Glutamatergic neuron (in vitro differentiated cells): ENCODE measurements at regions not wholly inside any gene's neighbourhood (a gene's known extent, or its start where the extent isn't known, plus 50 kb on each side); places are given as distances from the start of the nearest gene placed in this dataset.

ENCODE experiments used
- DNase-seq: peaks from one replicate; pipeline ENCODE4 v3.0.0; 2022
- H3K27ac Mint-ChIP-seq: one replicate; pipeline ENCODE4 v1.8.0; 2020; ENCODE audit warnings: mild to moderate bottlenecking, mixed read lengths, inconsistent platforms; ENCODE audit not compliant: unreplicated experiment
- H3K27me3 Mint-ChIP-seq: one replicate; pipeline ENCODE4 v1.8.0; 2020; ENCODE audit warnings: mild to moderate bottlenecking, moderate library complexity, mixed read lengths, inconsistent platforms; ENCODE audit not compliant: unreplicated experiment
- H3K36me3 Mint-ChIP-seq: one replicate; pipeline ENCODE4 v1.8.0; 2020; ENCODE audit warnings: mild to moderate bottlenecking, mixed read lengths, inconsistent platforms; ENCODE audit not compliant: unreplicated experiment
- H3K4me1 Mint-ChIP-seq: one replicate; pipeline ENCODE4 v1.8.0; 2020; ENCODE audit warnings: mild to moderate bottlenecking, low read depth, mixed read lengths, inconsistent platforms; ENCODE audit not compliant: unreplicated experiment
- H3K4me3 Mint-ChIP-seq: one replicate; pipeline ENCODE4 v1.8.0; 2020; ENCODE audit warnings: mild to moderate bottlenecking, mixed read lengths, inconsistent platforms; ENCODE audit not compliant: unreplicated experiment
- H3K9me3 Mint-ChIP-seq: one replicate; pipeline ENCODE4 v1.8.0; 2020; ENCODE audit warnings: mild to moderate bottlenecking, moderate library complexity, mixed read lengths, inconsistent platforms; ENCODE audit not compliant: unreplicated experiment
- TF ChIP-seq, protein P1 (sequence below): fragments of 200-600 bp; sonication (generic); IDR thresholded peaks from one replicate; pipeline ENCODE4 v1.5.0; 2021; ENCODE audit not compliant: partially characterized antibody, unreplicated experiment

DNA sequence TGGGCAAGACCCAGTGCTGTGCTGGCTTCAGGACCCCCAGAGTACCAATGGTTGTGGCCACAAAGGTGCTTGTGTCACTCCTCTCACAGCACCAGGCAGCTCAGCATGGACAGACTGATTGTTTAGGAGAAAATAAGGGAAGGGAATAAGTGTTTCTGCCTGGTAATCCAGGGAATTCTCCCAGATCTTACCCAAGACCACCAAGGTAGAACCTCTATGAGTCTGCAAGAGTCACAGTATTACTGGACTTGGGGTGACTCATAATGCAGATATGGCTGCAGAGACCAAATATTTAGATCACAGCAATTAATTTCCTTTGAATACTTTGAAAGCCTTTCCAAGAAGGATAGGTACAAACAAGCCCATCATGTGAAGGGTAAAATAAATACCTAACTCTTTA lies 1178.3 kb upstream of the FLRT2 start:
- no peaks in the 10 kb centered on the region for H3K9me3 Mint-ChIP-seq
- H3K4me1 Mint-ChIP-seq: no peaks in the 10 kb centered on the region
- DNase-seq: no peak
- H3K36me3 Mint-ChIP-seq: no peaks in the 10 kb centered on the region
- no peak overlapping the region for H3K27ac Mint-ChIP-seq
- H3K4me3 Mint-ChIP-seq: no peak overlapping the region
- TF ChIP-seq, protein P1, sequence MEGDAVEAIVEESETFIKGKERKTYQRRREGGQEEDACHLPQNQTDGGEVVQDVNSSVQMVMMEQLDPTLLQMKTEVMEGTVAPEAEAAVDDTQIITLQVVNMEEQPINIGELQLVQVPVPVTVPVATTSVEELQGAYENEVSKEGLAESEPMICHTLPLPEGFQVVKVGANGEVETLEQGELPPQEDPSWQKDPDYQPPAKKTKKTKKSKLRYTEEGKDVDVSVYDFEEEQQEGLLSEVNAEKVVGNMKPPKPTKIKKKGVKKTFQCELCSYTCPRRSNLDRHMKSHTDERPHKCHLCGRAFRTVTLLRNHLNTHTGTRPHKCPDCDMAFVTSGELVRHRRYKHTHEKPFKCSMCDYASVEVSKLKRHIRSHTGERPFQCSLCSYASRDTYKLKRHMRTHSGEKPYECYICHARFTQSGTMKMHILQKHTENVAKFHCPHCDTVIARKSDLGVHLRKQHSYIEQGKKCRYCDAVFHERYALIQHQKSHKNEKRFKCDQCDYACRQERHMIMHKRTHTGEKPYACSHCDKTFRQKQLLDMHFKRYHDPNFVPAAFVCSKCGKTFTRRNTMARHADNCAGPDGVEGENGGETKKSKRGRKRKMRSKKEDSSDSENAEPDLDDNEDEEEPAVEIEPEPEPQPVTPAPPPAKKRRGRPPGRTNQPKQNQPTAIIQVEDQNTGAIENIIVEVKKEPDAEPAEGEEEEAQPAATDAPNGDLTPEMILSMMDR: no peak
- H3K27me3 Mint-ChIP-seq: no peaks in the 10 kb centered on the region

DNA sequence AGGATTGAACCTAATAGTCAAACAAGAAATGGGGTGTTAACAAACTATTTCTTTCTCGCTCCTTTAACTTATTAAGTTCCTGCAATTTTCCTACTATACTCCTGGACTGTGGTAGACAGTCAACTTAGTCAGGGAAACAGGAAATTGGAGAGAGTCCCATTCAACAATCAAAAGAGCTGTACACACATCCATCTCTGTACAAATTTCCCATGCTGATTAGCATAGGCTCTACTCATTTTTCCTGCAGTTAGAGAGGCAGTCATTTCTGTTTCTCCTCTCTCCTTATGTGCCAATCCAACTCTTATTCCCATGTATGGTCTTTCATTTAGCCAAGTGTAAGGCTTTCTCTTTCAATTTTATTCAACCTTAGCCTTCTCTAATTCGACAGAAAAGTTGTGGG lies 1168.5 kb upstream of the FLRT2 start:
- Mint-ChIP-seq H3K36me3 (no peaks in the 10 kb centered on the region), H3K4me3 (no peak overlapping the region), H3K27me3 (peaks cover 1% of the 10 kb centered on the region), H3K4me1 (no peaks in the 10 kb centered on the region), H3K9me3 (no peaks in the 10 kb centered on the region), H3K27ac (no peak overlapping the region)
- DNase-seq: no peak
- TF ChIP-seq, protein P1: no peak

DNA sequence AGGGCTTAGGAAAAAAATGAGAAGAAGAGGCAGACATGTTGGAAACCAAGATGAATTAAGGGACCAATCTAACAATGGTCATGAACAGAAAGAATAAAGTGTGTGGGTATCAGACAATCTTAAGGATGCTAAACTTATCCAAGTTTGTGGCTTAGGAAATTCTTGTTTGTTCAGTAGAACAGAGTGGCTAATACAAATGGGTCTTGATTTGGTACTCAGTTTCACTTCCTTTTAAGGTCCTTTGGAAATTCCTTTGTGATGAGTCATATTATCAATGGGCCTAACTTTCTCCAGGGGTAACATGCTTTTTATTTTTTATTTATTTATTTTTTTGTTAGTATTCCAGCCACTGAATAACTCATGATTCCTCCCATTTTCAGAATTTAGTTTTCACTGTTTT lies 1154.7 kb upstream of the FLRT2 start:
- Mint-ChIP-seq H3K27ac (no peak overlapping the region), H3K4me1 (no peaks in the 10 kb centered on the region)
- TF ChIP-seq, protein P1: no peak

DNA sequence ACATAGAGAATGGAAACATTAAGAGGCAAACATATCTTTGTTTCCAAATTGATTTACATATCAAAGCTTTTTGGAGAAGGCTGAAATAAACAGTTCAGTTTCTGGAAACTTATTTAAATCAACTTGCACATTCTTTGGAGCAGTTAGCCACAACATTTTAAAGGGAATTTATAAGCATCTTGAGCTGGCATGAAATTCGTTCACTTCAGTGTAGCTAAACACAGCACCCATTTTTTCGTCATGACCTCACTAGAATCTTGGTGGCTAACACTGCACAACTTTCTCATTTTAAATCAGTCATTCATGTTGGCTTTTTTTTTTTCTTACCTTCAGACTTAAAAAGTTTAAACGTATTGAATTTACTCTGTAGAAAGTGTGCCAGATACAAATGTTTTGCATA lies 1139.9 kb upstream of the FLRT2 start:
- Mint-ChIP-seq H3K4me3 (no peak overlapping the region), H3K27me3 (peaks cover 2% of the 10 kb centered on the region), H3K9me3 (no peaks in the 10 kb centered on the region), H3K36me3 (no peaks in the 10 kb centered on the region), H3K27ac (no peak overlapping the region), H3K4me1 (no peaks in the 10 kb centered on the region)
- no peak for DNase-seq
- TF ChIP-seq, protein P1: no peak

More for the DNA sequence above, 1154.7 kb upstream of the FLRT2 start:
- Mint-ChIP-seq H3K4me3 (no peak overlapping the region), H3K36me3 (no peaks in the 10 kb centered on the region), H3K9me3 (no peaks in the 10 kb centered on the region), H3K27me3 (no peaks in the 10 kb centered on the region)
- no peak for DNase-seq

DNA sequence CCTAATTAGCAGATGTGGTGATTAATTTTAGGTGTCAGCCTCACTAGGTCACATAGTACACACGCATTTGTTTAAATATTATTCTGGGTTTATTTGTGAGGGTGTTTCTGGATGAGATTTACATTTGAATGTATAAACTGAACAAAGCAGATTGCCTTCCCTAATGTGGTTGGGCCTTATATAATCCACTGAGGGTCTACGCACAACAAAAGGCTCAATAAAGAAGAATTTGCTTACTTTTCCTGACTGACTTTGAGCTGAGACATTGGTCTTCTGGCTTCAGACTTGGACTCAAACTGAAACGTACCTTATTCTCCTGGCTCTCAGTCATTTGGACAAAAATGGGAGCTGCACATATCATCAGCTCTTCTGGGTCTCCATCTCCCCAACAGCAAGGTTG lies 1132.3 kb upstream of the FLRT2 start:
- H3K4me3 Mint-ChIP-seq: no peak overlapping the region
- no peak for DNase-seq
- peaks cover 7% of the 10 kb centered on the region for H3K36me3 Mint-ChIP-seq
- H3K27me3 Mint-ChIP-seq: peaks cover 4% of the 10 kb centered on the region
- H3K4me1 Mint-ChIP-seq: no peaks in the 10 kb centered on the region
- TF ChIP-seq, protein P1: no peak
- H3K9me3 Mint-ChIP-seq: peaks cover 3% of the 10 kb centered on the region
- H3K27ac Mint-ChIP-seq: no peak overlapping the region
